Colon (tissue), 2 donors: ENCODE measurements at regions not wholly inside any gene's neighbourhood (a gene's known extent, or its start where the extent isn't known, plus 50 kb on each side); places are given as distances from the start of the nearest gene placed in this dataset.
"Not testable (repeated sequence)": the region's sequence is repeated elsewhere in the genome, so short reads cannot be mapped to it uniquely, and the experiment has no call there.

Experiments
- FAIRE-seq: peaks from 2 replicates; lab custom pipeline; 2012; peaks lifted over from hg19 to GRCh38; lab: Jason Lieb, UNC
- donor health status: control.
- donor health status: control.

DNA sequence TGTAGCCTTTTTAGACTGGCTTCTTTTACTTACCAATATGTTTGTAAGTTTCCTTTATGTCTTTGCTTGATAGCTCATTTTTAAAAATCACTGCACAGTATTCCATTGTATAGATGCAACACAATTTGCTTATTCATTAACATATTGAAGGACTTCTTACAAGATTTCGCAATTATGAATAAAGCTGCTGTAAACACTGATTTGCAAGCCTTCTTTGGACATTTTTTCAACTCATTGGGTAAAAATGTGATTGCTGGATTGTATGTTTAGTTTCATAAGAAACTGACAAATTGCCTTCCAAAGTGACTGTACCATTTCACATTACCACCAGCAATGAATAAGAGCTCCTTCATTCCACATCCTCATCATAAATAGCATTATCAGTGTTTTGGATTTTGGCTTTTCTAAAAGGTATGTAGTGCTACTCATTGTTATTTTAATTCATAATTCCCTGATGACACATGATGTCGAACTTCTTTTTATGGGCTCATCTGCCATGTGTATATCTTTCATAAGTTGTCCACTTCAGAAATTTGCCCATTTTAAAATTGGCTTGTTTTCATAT lies 80.7 kb downstream of the TFAP2B start:
- FAIRE-seq, result no peak

DNA sequence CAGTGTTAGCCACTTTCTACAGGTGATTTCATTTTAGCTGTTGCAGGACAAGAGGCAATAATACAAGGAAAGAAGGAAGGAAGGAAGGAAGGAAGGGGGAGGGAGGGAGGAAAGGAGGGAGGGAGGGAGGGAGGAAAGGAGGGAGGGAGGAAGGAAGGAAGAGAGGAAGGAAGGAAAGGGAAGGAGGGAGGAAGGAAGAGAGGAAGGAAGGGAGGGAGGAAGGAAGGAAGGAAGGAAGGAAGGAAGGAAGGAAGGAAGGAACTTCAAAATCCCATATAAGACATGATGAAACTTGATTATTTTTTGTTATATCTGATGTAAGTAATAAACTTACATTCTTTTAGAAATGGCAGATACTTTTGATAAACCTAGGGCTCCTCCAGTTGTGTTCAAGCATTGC lies 83.6 kb downstream of the TFAP2B start:
- no peak for FAIRE-seq

DNA sequence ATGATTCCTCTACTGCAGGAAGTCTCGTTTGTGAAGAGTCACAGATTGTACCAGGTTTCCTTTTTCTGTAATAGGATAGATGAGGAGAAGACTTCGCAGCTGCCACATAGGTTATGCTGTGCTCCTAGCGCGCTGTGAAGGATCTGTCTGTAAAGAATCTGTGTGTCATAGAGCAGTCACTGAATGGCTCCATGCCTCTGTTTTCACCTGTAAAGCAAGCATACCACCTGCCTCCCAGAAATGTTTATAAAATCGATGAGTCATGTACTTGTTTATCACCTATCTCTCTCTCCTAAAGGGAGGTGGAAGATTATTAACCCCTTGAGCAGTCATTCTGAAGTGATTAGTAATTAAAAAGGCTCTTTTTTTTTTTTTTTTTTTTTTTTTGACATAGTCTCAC lies 86.6 kb downstream of the TFAP2B start:
- FAIRE-seq, result no peak

DNA sequence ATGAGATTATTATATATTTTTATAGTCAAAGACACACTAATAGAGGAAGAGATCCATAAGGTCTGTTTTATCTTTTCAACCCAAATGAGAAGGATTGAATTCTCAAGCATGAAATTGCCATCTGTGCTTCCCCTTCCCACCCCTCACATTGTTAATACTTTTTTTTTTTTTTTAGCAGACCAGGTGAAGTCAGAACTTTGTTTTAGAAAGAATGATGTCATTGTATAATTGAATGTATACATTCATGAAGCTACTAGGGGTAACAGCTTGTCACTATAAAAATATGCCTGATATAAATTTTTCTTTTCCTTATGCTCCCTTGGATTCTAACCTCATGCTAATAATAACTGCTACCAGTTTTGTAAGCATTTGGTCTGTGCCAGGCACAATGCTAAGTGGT lies 88.9 kb downstream of the TFAP2B start:
- no peak for FAIRE-seq

DNA sequence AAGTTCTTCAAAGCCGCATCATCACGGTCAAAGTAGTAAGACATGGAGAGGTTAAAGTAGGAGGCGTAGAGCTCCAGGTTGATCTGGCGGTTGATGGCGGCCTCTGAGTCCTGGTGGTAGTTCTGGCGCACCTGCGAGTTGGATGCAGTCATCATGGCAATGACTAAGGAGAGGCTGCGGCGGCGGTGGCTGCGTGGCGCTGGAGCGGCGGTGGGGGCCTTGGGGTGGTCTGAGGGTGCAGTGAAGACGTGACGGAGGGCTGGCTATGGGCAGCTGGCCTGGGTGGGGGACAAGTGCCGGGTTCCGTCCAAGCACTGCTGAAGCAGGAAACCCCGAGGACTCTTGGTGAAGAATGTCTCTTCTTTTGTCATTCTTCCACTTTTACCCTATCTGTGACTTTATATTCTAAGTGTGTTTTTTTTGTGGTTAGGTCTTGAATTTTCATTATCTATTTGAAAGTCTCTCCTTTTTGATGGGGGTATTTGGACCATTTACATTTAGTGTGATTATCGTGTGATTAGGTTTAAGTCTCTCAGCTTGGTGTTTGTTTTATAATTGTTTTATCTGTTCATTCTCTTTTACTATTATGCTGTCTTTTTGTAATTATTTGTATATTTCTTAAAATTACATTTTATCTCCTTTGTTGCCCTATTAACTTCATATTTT lies 94.6 kb downstream of the TFAP2B start:
- FAIRE-seq, result no peak

DNA sequence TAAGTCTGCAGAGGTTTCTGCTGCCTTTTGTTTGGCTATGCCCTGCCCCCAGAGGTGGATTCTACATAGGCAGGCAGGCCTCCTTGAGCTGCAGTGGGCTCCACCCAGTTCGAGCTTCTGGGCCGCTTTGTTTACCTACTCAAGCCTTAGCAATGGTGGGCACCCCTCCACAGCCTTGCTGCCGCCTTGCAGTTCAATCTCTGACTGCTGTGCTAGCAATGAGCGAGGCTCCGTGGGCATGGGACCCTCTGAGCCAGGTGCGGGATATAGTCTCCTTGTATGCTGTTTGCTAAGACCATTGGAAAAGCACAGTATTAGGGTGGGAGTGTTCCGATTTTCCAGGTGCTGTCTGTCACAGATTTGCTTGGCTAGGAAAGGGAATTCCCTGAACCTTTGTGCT lies 102.7 kb downstream of the TFAP2B start:
- FAIRE-seq, result not testable (repeated sequence)

DNA sequence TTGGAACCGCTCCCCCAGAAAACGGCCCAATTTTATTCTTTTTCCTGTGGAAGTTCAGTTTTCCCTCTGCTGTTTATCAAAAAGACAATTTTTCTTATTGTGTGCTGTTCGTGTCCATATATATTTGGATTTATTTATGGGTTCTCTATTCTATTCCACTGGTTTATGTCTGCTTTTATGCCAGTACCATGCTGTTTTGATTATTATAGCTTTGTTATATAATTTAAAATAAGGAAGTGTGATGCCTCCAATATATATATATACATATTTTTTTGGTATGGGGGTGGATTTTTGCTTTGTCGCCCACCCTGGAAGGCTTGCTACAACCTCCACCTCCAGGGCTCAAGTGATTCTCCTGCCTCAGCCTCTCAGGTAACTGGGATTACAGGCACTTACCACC lies 103.3 kb downstream of the TFAP2B start:
- FAIRE-seq, result no peak

DNA sequence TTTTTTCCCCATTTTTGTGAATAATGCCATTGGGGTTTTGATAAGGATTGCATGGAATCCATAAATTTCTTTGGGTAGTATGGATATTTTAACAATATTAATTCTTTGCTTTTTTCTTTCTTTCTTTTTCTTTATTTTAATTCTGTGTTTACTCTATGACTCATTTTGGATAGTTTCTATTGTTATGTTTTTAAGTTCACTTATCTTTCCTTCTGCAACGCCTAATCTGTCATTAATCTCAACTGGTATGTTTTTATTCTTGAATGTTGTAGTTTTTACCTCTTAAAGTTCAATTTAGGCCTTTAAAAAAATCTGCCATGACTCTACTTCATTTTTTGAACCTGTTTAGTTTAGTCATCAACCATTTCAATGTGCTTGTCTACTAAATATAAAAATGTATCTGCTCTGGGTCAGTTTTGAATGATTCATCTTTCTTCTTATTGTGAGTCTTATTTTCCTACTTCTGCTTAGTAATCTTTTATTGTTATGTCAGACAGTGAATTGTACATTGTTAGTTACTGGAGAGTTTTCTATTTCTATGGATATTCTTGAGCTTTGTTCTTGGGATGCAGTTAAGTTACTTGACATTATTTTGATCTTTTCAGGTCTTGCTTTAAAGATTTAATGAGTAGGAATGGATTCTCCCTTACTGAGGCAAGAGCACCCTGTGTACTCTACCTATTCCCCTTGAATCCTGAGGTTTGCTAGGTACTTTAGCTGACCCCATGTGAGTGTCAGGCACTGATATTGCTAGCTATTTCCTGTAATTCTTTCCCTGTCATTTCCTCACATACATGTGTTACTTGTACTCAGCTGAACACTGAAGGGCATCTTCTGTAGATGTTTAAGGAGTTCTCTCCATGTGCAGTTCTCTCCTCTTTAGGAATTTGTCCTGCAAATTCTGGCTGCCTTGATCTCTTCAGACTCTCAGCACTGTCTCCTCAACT lies 104.2 kb downstream of the TFAP2B start:
- no peak for FAIRE-seq

DNA sequence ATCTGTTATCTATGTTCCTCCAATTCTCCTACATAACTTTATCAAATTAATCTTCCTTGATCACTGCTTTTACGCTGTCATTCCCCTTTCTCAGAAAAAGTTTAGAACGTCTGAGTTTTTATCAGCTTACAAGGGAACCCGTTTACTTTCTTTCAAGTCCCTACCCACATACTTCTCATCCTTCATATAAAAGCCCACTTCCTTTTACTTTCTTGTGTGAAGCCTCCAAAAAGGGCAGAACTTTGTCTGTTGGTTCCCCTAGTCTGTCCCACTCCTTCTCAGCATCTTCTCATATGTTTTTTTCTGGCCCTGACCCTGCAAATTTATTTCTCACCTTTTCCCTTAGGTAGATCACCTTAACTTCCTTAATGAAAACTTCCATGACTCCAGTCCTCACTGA lies 106.1 kb downstream of the TFAP2B start:
- FAIRE-seq, result no peak

DNA sequence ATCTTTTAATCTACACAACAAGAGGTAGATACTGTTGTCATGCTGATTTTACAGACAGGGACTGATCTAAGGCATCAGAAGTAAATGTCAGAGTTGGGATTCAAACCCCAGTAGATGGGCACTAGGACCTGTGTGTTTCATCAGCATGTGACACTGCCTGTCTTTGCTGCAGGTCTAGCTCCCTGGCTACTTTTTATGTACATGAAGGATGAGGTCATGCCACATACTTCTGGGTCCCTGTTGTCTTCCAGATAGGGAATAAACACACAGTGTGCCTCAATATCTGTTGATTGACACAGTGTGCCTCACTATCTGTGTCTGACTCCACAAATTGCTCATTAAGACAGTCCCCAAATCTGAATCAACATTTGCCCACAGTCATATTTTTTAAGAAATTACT lies 106.9 kb downstream of the TFAP2B start:
- no peak for FAIRE-seq

DNA sequence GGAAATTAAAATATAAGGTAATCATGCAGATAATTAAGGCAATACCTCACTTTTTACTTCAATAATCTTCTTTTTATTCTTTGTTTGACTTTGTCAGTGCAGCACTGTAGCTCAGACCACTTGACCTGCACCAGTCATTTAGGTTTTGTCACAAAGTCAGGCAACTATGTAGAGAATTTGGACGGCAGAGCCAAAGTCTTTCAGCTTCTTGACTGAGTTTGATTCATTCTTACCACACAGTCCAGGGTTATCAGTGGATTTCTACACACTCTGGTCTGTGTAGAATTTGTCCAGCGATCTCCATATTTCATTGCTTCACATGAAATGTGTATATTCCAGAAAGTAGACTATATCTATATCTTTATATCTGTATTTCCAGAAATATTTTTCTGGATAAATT lies 107.3 kb downstream of the TFAP2B start:
- FAIRE-seq, result no peak

DNA sequence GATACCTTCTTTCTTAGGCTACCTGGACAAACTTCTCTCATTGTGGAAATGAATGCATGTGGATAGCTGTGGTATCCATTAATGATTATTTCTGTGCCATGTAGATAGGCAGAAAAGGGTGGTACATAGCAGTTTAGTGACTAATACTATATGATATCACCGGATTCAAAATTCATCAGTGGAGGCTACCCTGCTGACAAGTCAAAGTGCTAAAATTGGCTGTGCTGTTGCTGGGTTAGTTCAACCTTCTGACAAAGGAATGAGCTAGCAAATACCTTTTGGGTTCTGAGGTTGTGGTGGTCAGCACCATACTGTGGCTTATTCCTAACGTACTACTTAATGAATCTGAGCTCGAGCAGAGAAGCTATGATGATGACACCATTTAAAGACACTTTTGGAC lies 109.1 kb downstream of the TFAP2B start:
- no peak for FAIRE-seq

DNA sequence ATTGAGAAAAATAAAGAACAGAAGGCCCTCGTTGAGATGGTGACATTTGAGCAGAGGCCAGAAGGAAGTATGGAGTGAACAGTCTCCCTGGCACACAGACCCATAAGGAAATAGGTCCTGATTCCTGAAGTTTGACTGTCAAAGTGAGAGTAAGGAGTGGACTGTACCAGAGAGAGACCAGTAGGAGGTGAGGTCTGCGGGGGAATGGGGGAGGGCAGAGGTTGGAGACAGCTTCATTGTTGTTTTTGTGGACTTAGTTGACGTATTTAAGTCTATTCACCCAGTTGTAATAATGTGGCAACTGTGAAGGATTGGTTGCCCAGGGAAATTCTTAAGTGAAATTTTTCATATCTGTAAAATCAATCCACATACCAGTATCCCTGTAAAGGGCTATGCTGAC lies 110.7 kb downstream of the TFAP2B start:
- FAIRE-seq, result no peak

DNA sequence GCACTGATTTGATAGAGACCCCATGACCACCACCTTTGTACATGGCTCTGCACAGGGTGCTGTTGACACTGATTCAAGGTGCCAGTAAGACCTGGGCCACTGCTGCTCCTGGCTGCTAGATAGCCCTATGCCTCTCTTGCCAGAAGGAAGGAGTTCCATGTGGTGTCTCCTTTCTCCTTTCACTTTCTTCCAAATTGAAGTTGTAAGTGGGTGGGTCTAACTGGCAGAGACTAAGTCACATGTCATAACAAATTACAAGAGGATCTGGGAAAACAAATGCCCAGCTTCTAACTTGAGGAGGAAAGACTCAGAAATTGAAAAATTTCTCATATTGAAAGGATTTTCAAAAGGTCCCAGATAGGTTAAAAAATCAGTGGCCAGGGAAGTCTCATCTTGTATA lies 116.8 kb downstream of the TFAP2B start:
- FAIRE-seq, result no peak

DNA sequence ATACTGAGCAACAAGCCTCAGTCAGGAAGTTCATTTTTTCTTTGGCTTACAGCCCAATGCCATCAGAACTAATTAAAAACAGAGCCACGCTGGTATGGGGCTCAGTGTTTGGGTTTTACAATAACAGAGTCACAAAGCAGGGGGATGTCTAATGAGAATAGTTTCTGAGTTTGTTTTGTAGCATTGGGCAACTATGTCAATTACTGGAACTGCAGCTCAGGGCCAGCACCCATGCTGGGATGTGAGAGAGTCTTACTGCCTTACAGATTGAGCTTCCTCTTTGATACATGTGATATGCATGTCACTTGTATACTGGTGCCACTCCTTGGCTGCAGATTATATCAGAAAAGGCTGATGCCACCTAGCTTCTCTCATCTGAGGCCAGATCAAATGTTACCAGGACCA lies 117.6 kb downstream of the TFAP2B start:
- FAIRE-seq, result no peak

DNA sequence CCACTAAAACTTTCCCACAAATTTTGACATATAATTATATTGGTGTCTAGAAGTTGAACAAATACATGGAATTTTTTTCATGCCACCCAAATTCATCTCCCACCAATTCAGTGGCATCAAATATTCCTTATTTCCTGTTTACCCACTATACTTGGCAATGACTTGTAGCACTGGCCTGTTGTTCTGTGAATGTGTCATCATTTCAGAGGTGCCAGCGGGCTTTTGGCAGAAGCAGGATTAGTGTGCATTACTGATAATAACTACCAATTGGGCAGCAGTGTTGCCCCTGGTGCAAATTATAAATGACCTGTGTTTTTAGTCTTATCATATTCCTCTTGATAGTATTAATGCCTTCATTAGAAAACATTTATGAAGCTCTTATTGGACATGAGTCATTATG lies 121.3 kb downstream of the TFAP2B start:
- no peak for FAIRE-seq

DNA sequence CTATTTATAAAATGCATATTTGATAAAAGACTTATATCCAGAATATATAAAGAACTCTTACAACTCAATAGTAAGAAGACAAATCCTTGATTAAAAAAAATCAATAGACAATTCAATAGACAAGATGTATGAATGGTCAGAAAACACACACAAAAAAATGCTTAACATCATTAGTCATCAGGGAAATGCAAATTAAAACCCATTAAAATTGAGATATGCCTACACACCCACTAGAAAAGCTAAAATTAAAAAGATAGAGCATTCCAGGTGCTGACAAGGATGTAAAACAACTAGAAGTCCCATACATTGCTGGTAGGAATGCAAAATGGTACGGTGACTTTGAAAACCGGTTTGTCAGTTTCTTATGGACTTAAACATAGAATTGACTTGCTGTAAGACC lies 127.1 kb downstream of the TFAP2B start:
- no peak for FAIRE-seq

DNA sequence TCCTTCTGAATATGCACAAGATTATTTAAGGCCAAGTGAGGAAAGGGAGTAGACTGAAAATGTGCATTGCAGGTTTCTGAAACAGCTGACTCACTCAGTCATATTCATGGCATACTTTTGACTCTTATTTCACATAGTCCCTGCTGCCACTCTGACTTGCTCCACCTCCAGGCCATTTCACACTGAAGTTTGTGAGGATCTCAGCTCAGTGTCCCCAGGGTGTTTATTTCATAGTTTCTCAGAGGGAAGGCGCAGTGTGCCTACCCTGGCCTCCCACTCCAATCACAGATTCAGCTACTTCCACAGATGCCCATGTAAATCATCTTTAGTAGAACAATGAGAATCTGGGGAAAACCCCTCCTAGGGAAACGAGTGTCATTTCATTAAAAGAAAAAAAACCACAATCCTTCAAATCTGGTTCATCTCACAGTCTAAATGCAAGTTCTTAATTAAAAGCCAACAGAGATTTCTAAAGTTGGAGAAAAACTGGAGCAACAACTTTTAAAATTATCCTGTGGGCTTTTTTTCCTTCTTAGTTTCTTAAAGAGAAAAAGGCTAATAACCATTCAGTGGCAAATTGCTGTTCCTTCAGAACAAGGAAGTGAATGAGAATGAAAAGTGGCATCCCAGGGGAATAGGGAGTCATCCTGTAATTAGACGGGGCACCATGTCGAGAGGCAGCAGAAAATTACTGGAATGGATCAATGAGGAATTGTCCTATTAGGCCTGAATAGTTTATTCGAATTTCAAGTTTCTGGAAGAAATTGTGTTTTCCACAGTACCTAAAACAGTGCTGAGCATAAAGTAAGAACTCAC lies 133.6 kb downstream of the TFAP2B start:
- FAIRE-seq, result no peak

DNA sequence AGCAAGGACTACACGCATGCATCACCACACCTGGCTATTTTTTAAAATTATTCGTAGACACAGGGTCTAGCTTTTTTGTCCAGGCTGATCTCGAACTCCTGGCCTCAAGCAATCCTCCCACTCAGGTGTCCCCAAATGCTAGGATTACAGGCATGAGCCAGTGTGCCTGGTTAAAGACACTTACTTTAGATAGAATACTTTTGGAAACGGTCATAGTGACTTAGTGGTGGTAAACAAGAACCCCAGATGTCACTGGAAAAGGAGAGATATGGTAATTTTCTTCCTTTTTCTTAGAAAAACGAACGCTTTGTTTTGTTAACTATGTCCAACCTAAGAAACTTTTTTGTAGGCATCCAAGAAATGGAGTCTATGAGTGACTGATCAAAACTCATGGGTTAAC lies 137.3 kb downstream of the TFAP2B start:
- FAIRE-seq, result no peak

DNA sequence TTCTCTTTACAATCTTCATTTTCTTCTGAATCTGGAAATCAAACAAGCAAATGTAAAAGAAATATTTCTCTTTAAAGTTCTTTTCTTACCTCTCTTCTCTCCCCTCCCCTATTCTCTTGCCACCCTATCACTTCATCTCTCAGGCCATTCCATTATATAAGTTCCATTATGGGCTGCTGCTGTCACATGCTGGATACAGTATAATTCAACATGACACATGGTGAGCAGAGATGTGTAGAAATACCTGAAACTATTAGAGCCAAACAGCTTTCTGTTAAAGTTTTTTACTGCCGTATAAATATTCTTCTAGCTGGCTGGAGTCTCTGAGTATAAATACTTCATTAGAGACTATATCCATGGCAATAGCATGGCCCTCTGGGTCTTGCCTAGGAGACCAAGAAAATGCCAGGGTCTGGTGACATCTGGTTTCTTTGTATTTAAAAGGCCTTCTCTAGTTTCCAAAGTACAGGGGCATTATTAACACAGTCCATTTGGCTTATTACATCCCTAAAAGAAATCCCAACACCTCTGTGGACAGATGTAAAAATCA lies 139.6 kb downstream of the TFAP2B start:
- FAIRE-seq, result no peak

DNA sequence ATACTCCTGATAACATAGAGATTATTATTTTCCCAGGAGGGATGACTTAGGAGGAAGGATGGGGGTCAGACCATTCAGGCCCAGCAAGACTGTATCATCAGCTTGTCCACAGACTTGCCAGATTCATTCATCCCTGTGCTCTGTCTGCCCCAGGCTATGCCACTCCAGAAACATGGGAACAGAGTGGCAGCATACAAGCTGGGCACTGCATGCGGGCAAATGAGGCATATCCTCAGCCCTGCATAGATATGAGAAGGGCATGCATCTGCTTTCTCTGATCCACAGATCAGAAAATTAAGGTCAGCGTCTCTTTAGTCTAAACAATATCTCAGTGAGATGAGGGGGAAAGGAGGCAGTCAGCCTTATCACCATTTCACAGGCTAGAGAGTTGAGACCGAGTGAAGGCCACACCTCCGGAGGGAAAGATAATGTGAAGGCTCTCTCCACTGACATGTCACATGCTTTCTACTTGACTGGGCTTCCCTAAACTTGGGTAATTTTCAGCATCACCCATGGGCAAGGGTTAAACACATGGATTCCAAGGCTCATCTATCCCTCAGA lies 140.5 kb downstream of the TFAP2B start:
- FAIRE-seq, result no peak

DNA sequence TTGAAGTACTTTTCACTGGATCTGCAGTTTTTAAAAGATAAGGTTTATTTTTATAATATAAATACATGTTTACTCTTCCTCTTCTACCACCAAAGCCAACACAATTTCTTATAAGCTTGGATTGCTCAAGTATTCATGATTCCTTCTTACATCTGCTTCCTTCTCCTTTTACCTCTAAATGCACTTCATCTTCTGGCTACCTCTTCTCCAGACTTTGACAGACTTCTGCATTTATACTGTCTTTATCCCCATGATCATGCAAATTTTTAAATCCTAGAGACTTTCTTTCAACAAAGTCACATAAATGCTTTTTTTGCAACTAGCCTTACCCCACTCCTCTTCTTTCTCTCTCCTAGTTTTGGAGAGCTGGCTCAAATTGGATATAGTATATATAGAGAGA lies 142.9 kb downstream of the TFAP2B start:
- FAIRE-seq, result no peak
